Stimulated activated naive CD8-positive, alpha-beta T cell treated with anti-CD3 and anti-CD28 coated beads, Interleukin-15, amount 100 ng/mL, for 72 hours (primary cell): ENCODE measurements at regions not wholly inside any gene's neighbourhood (a gene's known extent, or its start where the extent isn't known, plus 50 kb on each side); places are given as distances from the start of the nearest gene placed in this dataset.
"Not testable (repeated sequence)": the region's sequence is repeated elsewhere in the genome, so short reads cannot be mapped to it uniquely, and the experiment has no call there.

Source experiments
- ATAC-seq: fragments of 150-1000 bp; cut with Tn5 transposase; 2 replicates; pipeline ENCODE4 v1.10.0; 2021; ENCODE audit warnings: mild to moderate bottlenecking, moderate library complexity
- DNase-seq, 2 donors: peaks; one replicate each; pipeline ENCODE4 v3.0.0; 2021 to 2022
- H3K27ac Mint-ChIP-seq, 2 donors: one replicate each; pipeline ENCODE4 v1.8.0; 2022; ENCODE audit warnings: mild to moderate bottlenecking in 2 of 2, mixed read lengths in 2 of 2, moderate library complexity in 2 of 2
- H3K27me3 Mint-ChIP-seq: one replicate; pipeline ENCODE4 v1.8.0; 2022; ENCODE audit warnings: mixed read lengths
- H3K4me1 Mint-ChIP-seq: one replicate; pipeline ENCODE4 v1.8.0; 2022; ENCODE audit warnings: mild to moderate bottlenecking, mixed read lengths
- H3K4me3 Mint-ChIP-seq, 2 donors: one replicate each; pipeline ENCODE4 v1.8.0; 2022; ENCODE audit warnings: mild to moderate bottlenecking in 2 of 2, mixed read lengths in 2 of 2, moderate library complexity in 1 of 2
- H3K9me3 Mint-ChIP-seq, 2 donors: one replicate each; pipeline ENCODE4 v1.8.0; 2022; ENCODE audit warnings: mixed read lengths in 2 of 2

- DNase-seq, result no peak
- H3K27ac Mint-ChIP-seq, result no peak overlapping the region
- no peaks in the 10 kb centered on the region for H3K4me1 Mint-ChIP-seq
- no peaks in the 10 kb centered on the region for H3K9me3 Mint-ChIP-seq
- H3K4me3 Mint-ChIP-seq, result no peak overlapping the region
- H3K27me3 Mint-ChIP-seq, result no peaks in the 10 kb centered on the region
- ATAC-seq, result no peak
Observed at GRCh38 chr9:81076131-81076530, 613.2 kb downstream of the TLE1 start.

- no peaks in the 10 kb centered on the region for H3K9me3 Mint-ChIP-seq
- DNase-seq (no peak), ATAC-seq (no peak)
- H3K27ac Mint-ChIP-seq, result no peak overlapping the region
- no peaks in the 10 kb centered on the region for H3K4me1 Mint-ChIP-seq
- no peaks in the 10 kb centered on the region for H3K27me3 Mint-ChIP-seq
- no peak overlapping the region for H3K4me3 Mint-ChIP-seq
Observed at GRCh38 chr9:81074221-81074620, 615.1 kb downstream of the TLE1 start.

DNA sequence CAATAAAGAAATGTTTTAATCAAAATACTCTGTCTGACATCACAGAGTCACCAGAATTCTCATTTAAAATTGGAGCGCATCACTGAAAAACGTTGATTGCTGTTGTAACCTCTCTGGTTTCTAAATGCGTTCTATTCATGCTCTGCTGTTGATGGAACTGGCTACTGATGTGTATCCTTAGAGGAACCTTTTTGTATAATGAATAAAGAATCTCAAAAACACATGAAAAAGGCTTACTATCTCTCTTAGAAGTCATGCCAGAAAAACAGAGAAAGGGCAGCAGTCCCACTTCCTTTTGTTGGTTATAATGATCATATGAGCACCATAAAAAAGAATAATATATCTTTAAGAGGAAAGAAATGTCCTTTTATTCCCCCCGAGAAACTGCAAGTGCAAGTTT lies 615.5 kb downstream of the TLE1 start:
- no peak for ATAC-seq
- no peak overlapping the region for H3K27ac Mint-ChIP-seq
- H3K4me1 Mint-ChIP-seq, result no peaks in the 10 kb centered on the region
- no peaks in the 10 kb centered on the region for H3K9me3 Mint-ChIP-seq
- H3K4me3 Mint-ChIP-seq, result no peak overlapping the region
- no peaks in the 10 kb centered on the region for H3K27me3 Mint-ChIP-seq
- DNase-seq, result no peak

- Mint-ChIP-seq H3K27ac (no peak overlapping the region), H3K9me3 (peaks cover 2 to 9% of the 10 kb centered on the region in 2 donors), H3K4me3 (no peak overlapping the region), H3K4me1 (no peaks in the 10 kb centered on the region), H3K27me3 (no peaks in the 10 kb centered on the region)
- no peak for ATAC-seq
- DNase-seq, result no peak
Observed at GRCh38 chr9:81072758-81073157, 616.6 kb downstream of the TLE1 start.

- DNase-seq (no peak), ATAC-seq (no peak)
- H3K4me3 Mint-ChIP-seq, result no peak overlapping the region
- no peaks in the 10 kb centered on the region for H3K27me3 Mint-ChIP-seq
- no peaks in the 10 kb centered on the region for H3K4me1 Mint-ChIP-seq
- H3K9me3 Mint-ChIP-seq, result peaks cover 4 to 12% of the 10 kb centered on the region in 2 donors
- no peak overlapping the region for H3K27ac Mint-ChIP-seq
Observed at GRCh38 chr9:81071108-81071507, 618.2 kb downstream of the TLE1 start.

DNA sequence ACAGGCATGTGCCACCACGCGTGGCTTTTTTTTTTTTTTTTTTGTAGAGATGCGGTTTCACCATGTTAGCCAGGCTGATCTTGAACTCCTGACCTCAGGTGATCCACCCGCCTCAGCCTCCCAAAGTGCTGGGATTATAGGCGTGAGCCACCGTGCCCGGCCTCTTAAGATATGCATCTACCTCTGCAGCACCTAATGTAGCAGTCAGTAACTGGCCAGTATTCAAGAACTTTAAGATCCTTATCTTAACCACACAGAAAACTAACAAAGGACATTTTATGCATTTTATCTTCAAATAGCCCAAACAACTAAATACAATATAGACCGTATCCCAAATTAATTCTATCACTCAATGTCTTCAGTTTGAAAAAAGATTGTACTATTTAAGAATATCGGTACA lies 618.7 kb downstream of the TLE1 start:
- Mint-ChIP-seq H3K4me1 (no peaks in the 10 kb centered on the region), H3K4me3 (no peak overlapping the region), H3K27ac (no peak overlapping the region), H3K27me3 (no peaks in the 10 kb centered on the region), H3K9me3 (peaks cover 4 to 12% of the 10 kb centered on the region in 2 donors)
- no peak for DNase-seq
- no peak for ATAC-seq

GRCh38 chr9:81069923-81070322 lies 619.4 kb downstream of the TLE1 start:
- H3K9me3 Mint-ChIP-seq, result peaks cover 4 to 12% of the 10 kb centered on the region in 2 donors
- no peak overlapping the region for H3K27ac Mint-ChIP-seq
- ATAC-seq (no peak), DNase-seq (no peak)
- no peak overlapping the region for H3K4me3 Mint-ChIP-seq
- H3K4me1 Mint-ChIP-seq, result no peaks in the 10 kb centered on the region
- H3K27me3 Mint-ChIP-seq, result no peaks in the 10 kb centered on the region

GRCh38 chr9:81069038-81069795 lies 620.1 kb downstream of the TLE1 start:
- ATAC-seq, result no peak
- Mint-ChIP-seq H3K27ac (no peak overlapping the region), H3K4me3 (no peak overlapping the region), H3K27me3 (no peaks in the 10 kb centered on the region), H3K4me1 (no peaks in the 10 kb centered on the region), H3K9me3 (peaks cover 4 to 12% of the 10 kb centered on the region in 2 donors)
- DNase-seq, result no peak

- H3K4me3 Mint-ChIP-seq, H3K4me1 Mint-ChIP-seq, ATAC-seq, H3K27ac Mint-ChIP-seq, H3K27me3 Mint-ChIP-seq, DNase-seq: not testable (repeated sequence)
- peaks cover 8 to 36% of the 10 kb centered on the region in 2 donors for H3K9me3 Mint-ChIP-seq
Observed at GRCh38 chr9:81062995-81063394, 626.4 kb downstream of the TLE1 start.

DNA sequence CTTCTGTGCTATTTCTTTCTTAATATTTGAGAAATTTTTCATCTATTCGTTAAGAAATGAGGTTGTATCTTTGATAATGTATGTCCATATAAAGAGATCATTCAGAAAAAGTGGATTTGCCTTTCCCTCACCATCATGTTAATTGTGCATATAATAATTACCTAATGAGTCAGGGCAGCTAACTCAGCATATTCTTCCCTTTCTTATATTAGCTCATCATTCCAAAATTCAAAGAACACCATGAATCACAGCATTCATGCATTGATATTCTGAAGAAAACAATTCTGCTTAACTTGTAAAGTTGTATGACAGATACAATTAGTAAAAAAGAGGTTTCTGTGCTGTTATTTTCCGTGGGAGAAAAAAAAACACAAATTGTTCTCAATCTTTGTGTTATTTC lies 630.6 kb downstream of the TLE1 start:
- Mint-ChIP-seq H3K27me3 (no peaks in the 10 kb centered on the region), H3K4me3 (no peak overlapping the region), H3K4me1 (no peaks in the 10 kb centered on the region), H3K9me3 (peaks cover 4 to 30% of the 10 kb centered on the region in 2 donors), H3K27ac (no peak overlapping the region)
- no peak for DNase-seq
- no peak for ATAC-seq

DNA sequence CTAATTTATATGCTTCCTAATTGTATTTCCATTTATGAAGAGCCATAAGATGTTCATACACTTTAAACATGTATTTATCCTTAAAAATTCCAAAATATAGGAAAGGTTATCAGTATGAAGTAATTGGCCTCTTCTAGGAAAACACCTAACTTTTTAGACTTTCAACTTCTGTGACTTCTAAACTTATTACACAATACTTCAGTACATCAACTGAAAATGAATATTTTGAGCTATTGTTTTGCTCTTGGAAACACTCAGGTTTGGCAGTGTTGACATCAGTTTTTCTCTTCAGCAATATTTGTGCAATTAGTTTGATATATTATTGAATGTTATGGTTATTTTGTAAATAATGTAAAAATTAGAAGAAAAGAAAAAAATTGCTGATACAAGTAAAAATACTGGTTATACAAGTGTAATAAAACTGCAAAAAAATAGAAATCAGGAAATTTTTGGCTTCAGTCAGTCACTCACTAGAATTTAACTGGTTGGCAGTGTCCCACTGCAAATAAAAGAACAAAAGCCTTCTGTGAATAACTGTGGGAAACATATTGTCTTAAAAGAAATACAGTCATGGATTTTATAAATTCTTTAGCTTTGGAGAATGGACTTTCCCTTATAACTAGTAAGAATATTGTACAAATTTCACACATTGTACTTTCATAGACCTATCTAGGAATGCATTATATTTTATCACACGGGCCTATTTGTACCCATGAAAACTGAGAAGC lies 635.9 kb downstream of the TLE1 start:
- no peak overlapping the region for H3K4me3 Mint-ChIP-seq
- no peaks in the 10 kb centered on the region for H3K27me3 Mint-ChIP-seq
- peaks cover 0 to 7% of the 10 kb centered on the region in 2 donors for H3K9me3 Mint-ChIP-seq
- ATAC-seq (no peak), DNase-seq (no peak)
- no peaks in the 10 kb centered on the region for H3K4me1 Mint-ChIP-seq
- H3K27ac Mint-ChIP-seq, result no peak overlapping the region

GRCh38 chr9:81052846-81053245 lies 636.5 kb downstream of the TLE1 start:
- Mint-ChIP-seq H3K9me3 (peaks cover 0 to 7% of the 10 kb centered on the region in 2 donors), H3K27me3 (no peaks in the 10 kb centered on the region), H3K27ac (no peak overlapping the region), H3K4me3 (no peak overlapping the region), H3K4me1 (no peaks in the 10 kb centered on the region)
- ATAC-seq (no peak), DNase-seq (no peak)

DNA sequence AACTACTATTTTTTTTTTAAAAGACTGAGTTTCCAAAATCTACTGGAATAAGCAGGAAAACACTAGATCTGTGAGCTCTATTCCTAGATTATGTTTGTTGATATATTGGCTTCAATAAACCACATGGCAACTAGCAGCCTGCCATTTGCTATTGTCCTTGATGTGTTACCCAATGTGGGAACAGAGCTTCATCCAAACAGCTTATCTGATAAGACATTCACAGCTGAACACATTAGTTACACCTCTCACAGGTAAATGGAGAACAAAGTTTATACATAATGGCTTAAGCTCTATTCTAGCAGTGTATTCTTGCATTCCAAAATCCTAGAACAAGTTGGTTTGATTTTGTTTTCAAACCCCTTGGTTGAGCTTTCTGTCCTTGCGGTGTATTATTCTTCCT lies 642.1 kb downstream of the TLE1 start:
- Mint-ChIP-seq H3K9me3 (no peaks in the 10 kb centered on the region), H3K27ac (no peak overlapping the region), H3K27me3 (no peaks in the 10 kb centered on the region), H3K4me3 (no peak overlapping the region), H3K4me1 (no peaks in the 10 kb centered on the region)
- ATAC-seq (no peak), DNase-seq (no peak)

- Mint-ChIP-seq H3K4me1 (no peaks in the 10 kb centered on the region), H3K9me3 (no peaks in the 10 kb centered on the region), H3K4me3 (no peak overlapping the region), H3K27me3 (no peaks in the 10 kb centered on the region), H3K27ac (no peak overlapping the region)
- ATAC-seq (no peak), DNase-seq (no peak)
Observed at GRCh38 chr9:81045658-81046057, 643.7 kb downstream of the TLE1 start.

DNA sequence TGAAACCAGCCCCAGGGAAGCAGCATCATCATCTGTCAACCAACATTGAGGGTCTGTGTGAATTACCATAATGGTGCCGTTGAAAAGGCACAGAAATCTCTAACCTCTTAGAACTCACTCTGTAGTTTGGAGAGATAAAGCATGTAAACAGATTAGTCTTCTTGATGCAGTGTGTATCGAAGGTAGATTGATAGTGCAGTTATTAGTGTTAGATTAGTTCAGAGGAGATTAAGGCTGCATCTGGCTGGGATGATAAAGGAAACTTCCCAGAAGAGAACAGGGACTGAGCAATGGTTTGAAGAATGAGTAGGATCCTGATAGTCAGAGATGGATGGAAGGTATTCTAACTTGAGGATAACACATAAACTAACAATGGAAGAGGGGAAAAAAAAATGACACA lies 651.5 kb downstream of the TLE1 start:
- H3K27me3 Mint-ChIP-seq, result peaks cover 9% of the 10 kb centered on the region
- no peak overlapping the region for H3K27ac Mint-ChIP-seq
- no peaks in the 10 kb centered on the region for H3K4me1 Mint-ChIP-seq
- H3K4me3 Mint-ChIP-seq, result no peak overlapping the region
- ATAC-seq (no peak), DNase-seq (no peak)
- H3K9me3 Mint-ChIP-seq, result peaks cover 0 to 11% of the 10 kb centered on the region in 2 donors

- DNase-seq, result no peak
- Mint-ChIP-seq H3K27ac (no peak overlapping the region), H3K27me3 (peaks cover 14% of the 10 kb centered on the region), H3K4me3 (no peak overlapping the region), H3K9me3 (peaks cover 0 to 11% of the 10 kb centered on the region in 2 donors), H3K4me1 (no peaks in the 10 kb centered on the region)
- ATAC-seq, result no peak
Observed at GRCh38 chr9:81035601-81036000, 653.7 kb downstream of the TLE1 start.
